Right lobe of liver (tissue), 4 donors: ENCODE measurements at regions not wholly inside any gene's neighbourhood (a gene's known extent, or its start where the extent isn't known, plus 50 kb on each side); places are given as distances from the start of the nearest gene placed in this dataset.

Experiments
- POLR2A ChIP-seq: fragments of 450-650 bp; IDR thresholded peaks from one replicate; pipeline ENCODE4 v1.6.1; 2017; ENCODE audit warnings: antibody characterized with exemption, mild to moderate bottlenecking
- TF ChIP-seq, protein P1 (sequence below), 4 donors: fragments of 200-600 bp in 3 of 4; fragments of 450-650 bp in 1 of 4; IDR thresholded peaks; one replicate each; pipeline versions ENCODE4 v1.5.1 to v1.8.0; 2016 to 2022; ENCODE audit warnings: antibody characterized with exemption in 4 of 4, mild to moderate bottlenecking in 2 of 4
- donor health status: DM: no; HTN: no; CAD: no.
- donor health status: DM: no; HTN: no; CAD: no.
- donor health status: DM: no; HTN: yes; CAD: no.

DNA sequence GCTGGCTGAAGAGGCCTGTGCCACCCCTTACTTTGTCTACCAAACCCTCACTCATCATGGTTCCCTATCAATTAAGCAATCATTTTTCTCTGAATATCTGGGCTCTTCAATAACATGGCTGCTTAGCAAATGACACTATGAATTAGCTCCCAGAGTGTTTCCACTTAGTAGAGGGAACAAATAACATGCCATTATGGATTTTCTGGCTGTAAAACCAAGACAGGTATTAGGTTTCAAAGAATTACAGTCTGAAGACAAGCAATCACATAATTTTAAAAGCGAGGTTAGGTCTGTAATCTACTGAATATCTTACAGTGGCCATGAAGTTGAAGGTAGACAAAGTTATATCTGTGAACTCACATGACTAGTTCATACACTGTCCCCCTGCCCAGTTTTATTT is 220.8 kb upstream of the PHYHIPL start:
- TF ChIP-seq, protein P1, sequence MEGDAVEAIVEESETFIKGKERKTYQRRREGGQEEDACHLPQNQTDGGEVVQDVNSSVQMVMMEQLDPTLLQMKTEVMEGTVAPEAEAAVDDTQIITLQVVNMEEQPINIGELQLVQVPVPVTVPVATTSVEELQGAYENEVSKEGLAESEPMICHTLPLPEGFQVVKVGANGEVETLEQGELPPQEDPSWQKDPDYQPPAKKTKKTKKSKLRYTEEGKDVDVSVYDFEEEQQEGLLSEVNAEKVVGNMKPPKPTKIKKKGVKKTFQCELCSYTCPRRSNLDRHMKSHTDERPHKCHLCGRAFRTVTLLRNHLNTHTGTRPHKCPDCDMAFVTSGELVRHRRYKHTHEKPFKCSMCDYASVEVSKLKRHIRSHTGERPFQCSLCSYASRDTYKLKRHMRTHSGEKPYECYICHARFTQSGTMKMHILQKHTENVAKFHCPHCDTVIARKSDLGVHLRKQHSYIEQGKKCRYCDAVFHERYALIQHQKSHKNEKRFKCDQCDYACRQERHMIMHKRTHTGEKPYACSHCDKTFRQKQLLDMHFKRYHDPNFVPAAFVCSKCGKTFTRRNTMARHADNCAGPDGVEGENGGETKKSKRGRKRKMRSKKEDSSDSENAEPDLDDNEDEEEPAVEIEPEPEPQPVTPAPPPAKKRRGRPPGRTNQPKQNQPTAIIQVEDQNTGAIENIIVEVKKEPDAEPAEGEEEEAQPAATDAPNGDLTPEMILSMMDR (IDR thresholded peaks at IDR 0.05): no peak
- TF ChIP-seq POLR2A: no peak
